ENCODE measurements at regions not wholly inside any gene's neighbourhood (a gene's known extent, or its start where the extent isn't known, plus 50 kb on each side); places are given as distances from the start of the nearest gene placed in this dataset.

GRCh38 chr13:90709319-90709718, 638.2 kb upstream of the MIR17HG start (continued):
- TF ChIP-seq SETDB1 (IDR thresholded peaks at IDR 0.05; ENCODE audit: insufficient read length, low read length) (no peak), RBAK (tag by site-specific recombination; IDR thresholded peaks at IDR 0.05) (no peak), ZFP41 (tag by site-specific recombination; IDR thresholded peaks at IDR 0.05; ENCODE audit: borderline replicate concordance) (no peak)
- TF ChIP-seq, protein P1, sequence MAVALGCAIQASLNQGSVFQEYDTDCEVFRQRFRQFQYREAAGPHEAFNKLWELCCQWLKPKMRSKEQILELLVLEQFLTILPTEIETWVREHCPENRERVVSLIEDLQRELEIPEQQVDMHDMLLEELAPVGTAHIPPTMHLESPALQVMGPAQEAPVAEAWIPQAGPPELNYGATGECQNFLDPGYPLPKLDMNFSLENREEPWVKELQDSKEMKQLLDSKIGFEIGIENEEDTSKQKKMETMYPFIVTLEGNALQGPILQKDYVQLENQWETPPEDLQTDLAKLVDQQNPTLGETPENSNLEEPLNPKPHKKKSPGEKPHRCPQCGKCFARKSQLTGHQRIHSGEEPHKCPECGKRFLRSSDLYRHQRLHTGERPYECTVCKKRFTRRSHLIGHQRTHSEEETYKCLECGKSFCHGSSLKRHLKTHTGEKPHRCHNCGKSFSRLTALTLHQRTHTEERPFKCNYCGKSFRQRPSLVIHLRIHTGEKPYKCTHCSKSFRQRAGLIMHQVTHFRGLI (tag by site-specific recombination; IDR thresholded peaks at IDR 0.05), result no peak

DNA sequence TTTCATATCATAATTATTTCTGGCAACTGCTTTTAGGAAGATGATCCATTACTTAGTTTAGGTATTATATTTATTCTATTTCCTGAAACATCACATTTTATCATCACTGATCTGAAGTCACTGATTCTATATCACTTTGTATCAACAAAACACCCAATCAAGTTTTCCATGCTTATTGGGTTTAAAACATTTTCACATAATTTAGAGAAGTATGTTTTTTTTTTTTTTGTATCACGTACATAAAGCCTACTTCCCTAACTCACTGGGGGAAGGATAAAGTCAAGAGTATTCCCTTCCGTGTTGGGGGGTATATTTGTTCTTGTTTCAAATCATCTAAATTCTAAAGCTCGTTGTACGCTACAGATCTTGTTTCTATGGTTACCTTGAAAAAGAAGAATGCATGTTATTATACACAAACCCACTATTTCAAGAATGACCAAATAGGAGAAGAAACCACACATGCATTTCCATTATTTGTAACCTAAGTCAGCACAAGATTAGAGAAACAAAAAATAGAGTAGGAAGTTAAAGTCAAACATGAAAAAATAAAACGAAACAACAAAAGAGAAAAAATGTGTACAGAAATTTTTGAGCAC, 637.2 kb upstream of the MIR17HG start:
- H3K4me3 ChIP-seq (ENCODE audit: low read depth, low read length), result no peak overlapping the region
- no peaks in the 10 kb centered on the region for H3K36me3 ChIP-seq (ENCODE audit: control insufficient read depth in 2 of 2, insufficient read depth in 1 of 2, low read length in 2 of 2)
- POLR2A ChIA-PET, result no interaction called here
- H3K9me3 ChIP-seq (ENCODE audit: control insufficient read depth, insufficient read depth, low read depth, low read length), result no peaks in the 10 kb centered on the region
- no peaks in the 10 kb centered on the region for H3K4me1 ChIP-seq (ENCODE audit: control insufficient read depth, insufficient read depth, low read length)
- CTCF ChIA-PET, result no interaction called here
- TF ChIP-seq ZNF350 (tag by site-specific recombination; IDR thresholded peaks at IDR 0.05) (no peak), ZNF394 (tag by site-specific recombination; IDR thresholded peaks at IDR 0.05; ENCODE audit: borderline replicate concordance) (no peak), HOXC10 (CRISPR knock-in tag; IDR thresholded peaks at IDR 0.05) (no peak), ZNF768 (tag by site-specific recombination; IDR thresholded peaks at IDR 0.05) (no peak), ZNF473 (tag by site-specific recombination; IDR thresholded peaks at IDR 0.05) (no peak), ATF2 (tag by site-specific recombination; IDR thresholded peaks at IDR 0.05; ENCODE audit: low read depth) (no peak), ZBTB44 (tag by site-specific recombination; IDR thresholded peaks at IDR 0.05) (no peak), ZNF366 (tag by site-specific recombination; conservative IDR thresholded peaks at IDR 0.05) (no peak), ZNF514 (tag by site-specific recombination; IDR thresholded peaks at IDR 0.05) (no peak), KLF16 (tag by site-specific recombination; IDR thresholded peaks at IDR 0.05) (no peak), MZF1 (tag by site-specific recombination; IDR thresholded peaks at IDR 0.05; ENCODE audit: borderline replicate concordance) (no peak), ZNF423 (tag by site-specific recombination; IDR thresholded peaks at IDR 0.05) (no peak), ZNF704 (tag by site-specific recombination; IDR thresholded peaks at IDR 0.05) (no peak), ZNF433 (tag by site-specific recombination; IDR thresholded peaks at IDR 0.05; ENCODE audit: low read depth) (no peak), OVOL3 (tag by site-specific recombination; IDR thresholded peaks at IDR 0.05) (no peak)
- TF ChIP-seq, protein P2, sequence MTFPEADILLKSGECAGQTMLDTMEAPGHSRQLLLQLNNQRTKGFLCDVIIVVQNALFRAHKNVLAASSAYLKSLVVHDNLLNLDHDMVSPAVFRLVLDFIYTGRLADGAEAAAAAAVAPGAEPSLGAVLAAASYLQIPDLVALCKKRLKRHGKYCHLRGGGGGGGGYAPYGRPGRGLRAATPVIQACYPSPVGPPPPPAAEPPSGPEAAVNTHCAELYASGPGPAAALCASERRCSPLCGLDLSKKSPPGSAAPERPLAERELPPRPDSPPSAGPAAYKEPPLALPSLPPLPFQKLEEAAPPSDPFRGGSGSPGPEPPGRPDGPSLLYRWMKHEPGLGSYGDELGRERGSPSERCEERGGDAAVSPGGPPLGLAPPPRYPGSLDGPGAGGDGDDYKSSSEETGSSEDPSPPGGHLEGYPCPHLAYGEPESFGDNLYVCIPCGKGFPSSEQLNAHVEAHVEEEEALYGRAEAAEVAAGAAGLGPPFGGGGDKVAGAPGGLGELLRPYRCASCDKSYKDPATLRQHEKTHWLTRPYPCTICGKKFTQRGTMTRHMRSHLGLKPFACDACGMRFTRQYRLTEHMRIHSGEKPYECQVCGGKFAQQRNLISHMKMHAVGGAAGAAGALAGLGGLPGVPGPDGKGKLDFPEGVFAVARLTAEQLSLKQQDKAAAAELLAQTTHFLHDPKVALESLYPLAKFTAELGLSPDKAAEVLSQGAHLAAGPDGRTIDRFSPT (tag by site-specific recombination; IDR thresholded peaks at IDR 0.05), result no peak
- H3K27ac ChIP-seq (ENCODE audit: extremely low read depth, low read depth, low read length), result no peak overlapping the region

Data from HEK293 (cell line).